ENCODE measurements at regions not wholly inside any gene's neighbourhood (a gene's known extent, or its start where the extent isn't known, plus 50 kb on each side); places are given as distances from the start of the nearest gene placed in this dataset.

DNA sequence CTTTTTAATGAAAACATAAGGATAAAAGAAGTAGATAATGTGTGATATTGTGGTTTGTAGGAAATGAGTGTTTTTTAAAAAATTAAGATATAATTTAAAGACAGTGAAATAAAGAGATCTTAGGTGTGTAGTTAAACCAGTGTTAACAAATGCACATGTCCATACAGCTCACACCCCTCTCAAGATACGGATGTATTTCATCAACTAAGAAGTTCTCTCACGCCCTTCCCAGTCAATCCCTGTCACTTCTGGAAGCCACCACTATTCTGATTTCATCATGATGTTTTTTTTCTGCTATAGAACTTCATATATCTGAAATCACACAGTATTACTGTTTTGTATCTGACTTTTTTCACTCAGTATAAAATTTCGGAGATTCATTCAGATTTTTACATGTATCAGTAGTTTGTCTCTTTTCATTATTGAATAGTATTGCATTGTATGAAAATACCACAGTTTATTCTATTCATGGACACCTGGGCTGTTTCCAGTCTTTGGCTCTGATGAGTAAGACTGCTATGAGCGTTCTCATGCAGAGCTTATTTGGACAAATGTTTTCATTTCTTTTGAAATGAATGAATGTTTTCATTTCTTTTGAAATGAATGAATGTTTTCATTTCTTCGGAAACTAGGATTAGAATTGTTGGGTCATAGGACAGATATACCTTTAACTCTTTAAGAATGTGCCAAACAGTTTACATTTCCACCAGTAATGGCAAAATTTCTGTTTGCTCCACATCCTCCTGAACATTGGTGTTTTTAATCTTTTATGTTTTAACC is 49.7 kb upstream of the ELOVL5 start:
- TF ChIP-seq, protein P1, sequence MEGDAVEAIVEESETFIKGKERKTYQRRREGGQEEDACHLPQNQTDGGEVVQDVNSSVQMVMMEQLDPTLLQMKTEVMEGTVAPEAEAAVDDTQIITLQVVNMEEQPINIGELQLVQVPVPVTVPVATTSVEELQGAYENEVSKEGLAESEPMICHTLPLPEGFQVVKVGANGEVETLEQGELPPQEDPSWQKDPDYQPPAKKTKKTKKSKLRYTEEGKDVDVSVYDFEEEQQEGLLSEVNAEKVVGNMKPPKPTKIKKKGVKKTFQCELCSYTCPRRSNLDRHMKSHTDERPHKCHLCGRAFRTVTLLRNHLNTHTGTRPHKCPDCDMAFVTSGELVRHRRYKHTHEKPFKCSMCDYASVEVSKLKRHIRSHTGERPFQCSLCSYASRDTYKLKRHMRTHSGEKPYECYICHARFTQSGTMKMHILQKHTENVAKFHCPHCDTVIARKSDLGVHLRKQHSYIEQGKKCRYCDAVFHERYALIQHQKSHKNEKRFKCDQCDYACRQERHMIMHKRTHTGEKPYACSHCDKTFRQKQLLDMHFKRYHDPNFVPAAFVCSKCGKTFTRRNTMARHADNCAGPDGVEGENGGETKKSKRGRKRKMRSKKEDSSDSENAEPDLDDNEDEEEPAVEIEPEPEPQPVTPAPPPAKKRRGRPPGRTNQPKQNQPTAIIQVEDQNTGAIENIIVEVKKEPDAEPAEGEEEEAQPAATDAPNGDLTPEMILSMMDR (IDR thresholded peaks at IDR 0.05): no peak
- no peaks in the 10 kb centered on the region for H3K4me1 ChIP-seq (ENCODE audit: insufficient read depth, low read length)
- no peaks in the 10 kb centered on the region for H3K36me3 ChIP-seq (ENCODE audit: insufficient read depth, low read length)
- H3K9me3 Mint-ChIP-seq: no peaks in the 10 kb centered on the region
- intact Hi-C loops (cut with DNase I, micrococcal nuclease): no loop called here
- CTCF ChIA-PET: no interaction called here
- ATAC-seq (ENCODE audit: poor library complexity) (no peak), DNase-seq (no peak)
- POLR2A ChIA-PET: no interaction called here
- no peaks in the 10 kb centered on the region for H3K9me3 ChIP-seq (ENCODE audit: control insufficient read depth in 1 of 2, insufficient read depth in 1 of 2, low read length in 2 of 2)
- H3K36me3 Mint-ChIP-seq (ENCODE audit: low read depth): no peaks in the 10 kb centered on the region
- H3K27me3 ChIP-seq (ENCODE audit: control insufficient read depth in 1 of 2, insufficient read depth in 2 of 2, low read length in 2 of 2): no peaks in the 10 kb centered on the region
- no peak overlapping the region for H3K27ac Mint-ChIP-seq
- no peak overlapping the region for H3K4me3 ChIP-seq (ENCODE audit: low read length)
- no peaks in the 10 kb centered on the region for H3K4me1 Mint-ChIP-seq (ENCODE audit: low read depth)
- H3K4me3 Mint-ChIP-seq: no peak overlapping the region
- H3K27me3 Mint-ChIP-seq: no peaks in the 10 kb centered on the region
- H3K27ac ChIP-seq (ENCODE audit: low read depth in 1 of 2, low read length in 2 of 2): no peak overlapping the region

Measured in CD4-positive, alpha-beta T cell (primary cell).